Esophagus muscularis mucosa (tissue), 4 donors: ENCODE measurements at regions not wholly inside any gene's neighbourhood (a gene's known extent, or its start where the extent isn't known, plus 50 kb on each side); places are given as distances from the start of the nearest gene placed in this dataset.

Source experiments
- DNase-seq: peaks from one replicate; pipeline ENCODE4 v3.0.0-alpha.2; 2017; ENCODE audit errors: extremely low spot score
- H3K27ac ChIP-seq, 4 donors: fragments of 200-600 bp; sonication (generic); replicated peaks in 1 of 4; 1 replicate in 3 of 4; 2 replicates in 1 of 4; pipeline ENCODE4 v1.5.1; 2016 to 2019; ENCODE audit warnings: mild to moderate bottlenecking in 1 of 4
- H3K27me3 ChIP-seq, 4 donors: fragments of 200-600 bp; sonication (generic); one replicate each; pipeline versions ENCODE4 v1.5.1 to v1.6.0; 2016 to 2019
- H3K36me3 ChIP-seq, 4 donors: fragments of 200-600 bp; sonication (generic); one replicate each; pipeline ENCODE4 v1.5.1; 2016 to 2019
- H3K4me1 ChIP-seq, 4 donors: fragments of 200-600 bp; sonication (generic); one replicate each; pipeline ENCODE4 v1.5.1; 2016 to 2019
- H3K4me3 ChIP-seq, 4 donors: fragments of 200-600 bp; sonication (generic); 1 replicate in 2 of 4; 2 replicates in 2 of 4; pipeline ENCODE4 v1.5.1; 2016 to 2019; ENCODE audit warnings: mild to moderate bottlenecking in 4 of 4, moderate library complexity in 1 of 4
- H3K9me3 ChIP-seq, 4 donors: fragments of 200-600 bp; sonication (generic); 1 replicate in 3 of 4; 2 replicates in 1 of 4; pipeline ENCODE4 v1.5.1; 2016 to 2019
- CTCF ChIP-seq, 3 experiments: fragments of 200-600 bp in 2 of 3; fragments of 450-650 bp in 1 of 3; sonication (generic) in 2 of 3; IDR thresholded peaks; one replicate each; pipeline ENCODE4 v1.5.1; 2017 to 2019; ENCODE audit warnings: antibody characterized with exemption in 3 of 3, mild to moderate bottlenecking in 2 of 3, moderate library complexity in 1 of 3
- EP300 ChIP-seq: sonication (generic); formaldehyde crosslinking; IDR thresholded peaks from one replicate; pipeline ENCODE4 v1.6.1; 2017; ENCODE audit warnings: antibody characterized with exemption
- POLR2A ChIP-seq: fragments of 450-650 bp; IDR thresholded peaks from one replicate; pipeline ENCODE4 v1.6.1; 2017; ENCODE audit warnings: antibody characterized with exemption, moderate library complexity, mild to moderate bottlenecking, low read depth
- POLR2AphosphoS5 ChIP-seq, 2 donors: sonication (generic); formaldehyde crosslinking; IDR thresholded peaks; one replicate each; pipeline ENCODE4 v1.6.1; 2017; ENCODE audit warnings: antibody characterized with exemption in 2 of 2
- WGBS: methylation state at CpG from one replicate; pipeline ENCODE4 v1.1.5; 2018; 5-methylcytosine and 5-hydroxymethylcytosine counted together
- intact Hi-C: fragments of 100-400 bp; cut with DNase I; formaldehyde crosslinking; loops from one replicate; pipeline ENCODE4 v1.15.1; 2023

GRCh38 chr12:114483996-114484395 lies 78.1 kb upstream of the TBX5 start:
- DNase-seq = no peak
- intact Hi-C loops = no loop called here
- H3K36me3 ChIP-seq = no peaks in the 10 kb centered on the region
- 79% methylated on average over 3 of the region's 3 CpGs for WGBS
- H3K9me3 ChIP-seq = peaks cover 0 to 6% (median 0%) of the 10 kb centered on the region in 4 donors
- H3K27ac ChIP-seq = no peak overlapping the region
- no peak overlapping the region for H3K4me3 ChIP-seq
- no peak for TF ChIP-seq CTCF (IDR thresholded peaks at IDR 0.05)
- TF ChIP-seq POLR2A = no peak
- no peak for TF ChIP-seq EP300
- peaks cover 13 to 21% (median 19%) of the 10 kb centered on the region in 4 donors for H3K4me1 ChIP-seq
- H3K27me3 ChIP-seq = peaks cover 0 to 61% (median 11%) of the 10 kb centered on the region in 4 donors

GRCh38 chr12:114481200-114481535 lies 75.2 kb upstream of the TBX5 start:
- H3K27me3 ChIP-seq = peaks cover 0 to 82% (median 12%) of the 10 kb centered on the region in 4 donors
- peaks cover 0 to 3% (median 0%) of the 10 kb centered on the region in 4 donors for H3K9me3 ChIP-seq
- intact Hi-C loops = no loop called here
- H3K4me1 ChIP-seq = peaks cover 13 to 21% (median 19%) of the 10 kb centered on the region in 4 donors
- no peaks in the 10 kb centered on the region for H3K36me3 ChIP-seq
- WGBS = 42% methylated on average over 6 of the region's 6 CpGs
- H3K4me3 ChIP-seq = peak overlapping the region in 2 of 4 donors; percentile 44 to 57
- TF ChIP-seq POLR2AphosphoS5 (IDR thresholded peaks at IDR 0.05) (no peak), POLR2A (no peak), CTCF (IDR thresholded peaks at IDR 0.05) (no peak), EP300 (no peak)
- H3K27ac ChIP-seq = no peak overlapping the region
- DNase-seq = no peak

GRCh38 chr12:114480337-114481199 lies 74.6 kb upstream of the TBX5 start:
- intact Hi-C loops = no loop called here
- H3K27ac ChIP-seq = no peak overlapping the region
- no peaks in the 10 kb centered on the region for H3K9me3 ChIP-seq
- no peak for DNase-seq
- H3K4me1 ChIP-seq = peaks cover 13 to 21% (median 19%) of the 10 kb centered on the region in 4 donors
- peaks cover 0 to 79% (median 12%) of the 10 kb centered on the region in 4 donors for H3K27me3 ChIP-seq
- TF ChIP-seq EP300 (no peak), POLR2A (no peak), CTCF (IDR thresholded peaks at IDR 0.05) (no peak), POLR2AphosphoS5 (IDR thresholded peaks at IDR 0.05) (peak in 1 of 2 donors; percentile 21)
- 10% methylated on average over 21 of the region's 34 CpGs for WGBS
- H3K36me3 ChIP-seq = no peaks in the 10 kb centered on the region
- H3K4me3 ChIP-seq = peak overlapping the region; percentile 44 to 57 (median 46)

GRCh38 chr12:114479831-114480230 lies 73.9 kb upstream of the TBX5 start:
- Histone ChIP-seq H3K4me3 (peak overlapping the region; percentile 44 to 57 (median 46)), H3K4me1 (peaks cover 13 to 21% (median 19%) of the 10 kb centered on the region in 4 donors), H3K27me3 (peaks cover 0 to 73% (median 12%) of the 10 kb centered on the region in 4 donors), H3K27ac (no peak overlapping the region), H3K9me3 (no peaks in the 10 kb centered on the region), H3K36me3 (no peaks in the 10 kb centered on the region)
- 15% methylated on average over 22 of the region's 22 CpGs for WGBS
- TF ChIP-seq EP300 (no peak), CTCF (IDR thresholded peaks at IDR 0.05) (no peak), POLR2A (no peak), POLR2AphosphoS5 (IDR thresholded peaks at IDR 0.05) (no peak)
- DNase-seq = no peak
- intact Hi-C loops = loop anchor here (5.0 to 10.0 kb wide), 2 partner anchors 125 to 313 kb away; no protein-coding TSS in a partner anchor
